Fibroblast of the conjunctiva (primary cell): ENCODE measurements at regions not wholly inside any gene's neighbourhood (a gene's known extent, or its start where the extent isn't known, plus 50 kb on each side); places are given as distances from the start of the nearest gene placed in this dataset.

Experiments used
- DNase-seq: peaks from one replicate; pipeline ENCODE4 v3.0.0-alpha.2; 2010; ENCODE audit warnings: low read depth

DNA sequence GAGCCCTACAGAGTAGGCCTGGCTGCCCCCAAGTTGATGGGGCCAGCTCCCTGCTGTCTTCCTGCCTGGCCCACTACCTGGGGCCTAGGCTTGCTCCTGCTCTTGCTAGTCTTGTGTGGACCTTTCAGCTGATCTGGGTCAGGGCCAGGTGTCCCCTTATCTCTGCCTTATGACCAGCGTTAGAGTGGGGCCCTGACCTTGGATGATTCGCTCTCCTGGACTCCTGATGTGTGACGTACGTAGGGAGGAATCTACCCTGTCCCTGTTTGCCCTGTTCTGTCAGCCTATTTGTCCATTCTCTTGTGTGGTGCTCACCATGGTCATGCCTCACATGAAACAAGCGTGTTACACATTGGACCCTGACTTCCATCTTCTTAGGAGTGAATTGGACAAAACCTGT lies 571.8 kb downstream of the QKI start:
- no peak for DNase-seq

DNA sequence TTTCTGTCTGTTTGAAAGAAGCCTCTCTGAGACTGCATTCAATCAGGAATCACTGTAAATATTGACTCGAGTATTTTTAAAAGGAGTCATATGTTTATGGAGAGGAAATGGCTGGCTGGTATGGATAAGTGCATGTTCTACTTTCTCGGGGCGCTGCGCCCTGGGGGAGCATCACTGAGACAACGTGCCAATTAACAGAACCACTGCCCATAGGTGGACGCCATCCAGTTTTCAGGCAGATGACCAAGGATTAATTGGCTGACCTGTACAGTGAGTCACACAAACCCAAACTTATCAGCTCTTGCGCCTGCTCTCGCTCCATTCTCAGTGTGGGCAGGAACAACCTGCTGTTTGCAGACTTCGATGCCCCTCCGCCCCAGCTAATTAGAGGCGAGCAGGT lies 571.2 kb downstream of the QKI start:
- no peak for DNase-seq

DNA sequence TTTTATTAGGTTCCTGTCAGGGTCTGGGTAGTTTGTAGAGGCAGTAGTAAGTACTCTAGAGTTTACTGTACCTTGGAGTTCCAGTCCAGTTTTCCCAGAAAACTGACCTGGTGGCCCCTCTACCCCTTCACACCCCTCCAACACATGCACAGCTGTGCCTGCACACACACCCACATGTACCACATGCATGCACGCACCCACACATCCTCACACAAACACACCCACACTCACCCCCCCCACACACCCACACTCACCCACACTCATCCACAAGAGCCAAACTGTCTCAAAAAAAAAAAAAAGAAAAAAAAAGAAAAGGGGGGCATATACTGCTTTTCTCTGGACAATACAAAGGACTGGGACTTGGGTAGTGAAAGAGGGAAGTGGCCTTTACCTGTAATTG lies 570.5 kb downstream of the QKI start:
- DNase-seq, result no peak

DNA sequence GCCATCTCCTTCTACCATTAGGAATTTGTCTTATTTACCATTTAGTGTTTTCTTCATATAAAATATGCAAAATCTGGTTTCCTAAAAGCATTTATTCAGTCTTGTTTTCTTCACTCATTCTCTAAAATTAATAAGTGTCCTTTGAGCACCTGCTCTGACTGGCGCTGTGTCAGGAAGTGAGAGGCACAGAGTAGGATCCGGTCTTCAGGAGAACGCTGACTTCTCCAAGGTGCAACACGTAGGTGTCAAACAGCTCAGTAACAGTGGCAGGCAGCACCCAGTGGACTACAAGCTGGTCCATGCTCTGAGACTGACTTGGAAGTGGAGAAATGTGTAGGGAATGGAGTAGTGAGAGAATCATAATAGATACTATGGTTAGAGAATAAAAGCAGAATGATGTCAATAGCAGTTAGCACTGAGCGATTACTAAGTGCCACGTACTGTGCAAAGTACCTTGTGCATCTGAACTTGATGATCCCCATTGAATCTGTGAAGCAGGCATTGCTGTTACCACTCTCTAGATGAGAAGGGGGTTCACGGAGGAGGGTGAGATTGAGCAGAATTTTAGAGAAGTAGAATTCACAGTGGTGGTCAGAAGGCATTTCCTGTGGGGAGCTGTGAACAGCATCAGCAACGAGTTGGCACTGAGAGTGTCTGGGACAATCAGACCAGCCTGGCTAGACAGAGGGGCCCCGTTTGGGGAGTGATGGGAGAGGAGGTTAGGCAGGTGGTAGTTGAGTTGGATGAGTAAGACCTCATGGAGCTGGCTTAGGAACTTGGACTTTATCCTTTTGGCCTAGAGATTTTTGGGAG lies 569.8 kb downstream of the QKI start:
- no peak for DNase-seq

DNA sequence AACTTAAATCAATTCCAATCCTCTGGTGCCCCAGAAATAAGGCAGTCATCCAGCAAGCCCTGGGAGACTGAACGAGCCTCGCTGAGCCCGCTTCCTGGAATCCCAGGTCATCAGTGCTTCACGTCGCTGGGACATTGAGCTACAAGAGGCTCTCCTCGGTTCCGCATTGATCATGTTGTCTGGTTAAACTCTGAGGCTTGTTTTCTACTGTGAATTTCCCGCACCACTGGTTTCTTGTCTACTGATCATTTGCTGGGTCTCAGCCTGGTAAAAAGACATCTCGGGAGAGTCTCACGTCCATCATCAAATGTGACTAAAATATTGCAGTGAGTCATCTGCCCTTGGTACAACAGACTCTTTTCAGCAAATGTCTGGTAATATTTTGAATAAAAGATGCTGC lies 569.2 kb downstream of the QKI start:
- DNase-seq, result no peak

DNA sequence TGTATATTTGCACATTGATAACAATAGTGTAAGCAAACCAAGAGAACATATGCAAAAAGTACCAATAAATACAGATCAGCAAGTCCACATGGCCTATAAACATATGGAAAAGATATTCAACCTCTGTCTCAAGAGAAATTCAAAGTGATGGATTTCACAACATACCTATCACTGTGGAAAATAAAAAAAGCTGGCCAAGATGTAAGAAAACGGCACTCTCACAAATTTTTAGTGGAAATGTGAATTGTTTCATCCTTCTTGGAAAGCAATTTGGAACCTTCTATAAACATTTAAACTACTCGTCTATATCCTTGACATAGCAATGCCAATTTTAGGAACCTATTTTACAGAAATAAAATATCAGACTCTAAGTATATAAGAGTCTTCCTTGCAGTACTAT lies 559.8 kb downstream of the QKI start:
- no peak for DNase-seq

DNA sequence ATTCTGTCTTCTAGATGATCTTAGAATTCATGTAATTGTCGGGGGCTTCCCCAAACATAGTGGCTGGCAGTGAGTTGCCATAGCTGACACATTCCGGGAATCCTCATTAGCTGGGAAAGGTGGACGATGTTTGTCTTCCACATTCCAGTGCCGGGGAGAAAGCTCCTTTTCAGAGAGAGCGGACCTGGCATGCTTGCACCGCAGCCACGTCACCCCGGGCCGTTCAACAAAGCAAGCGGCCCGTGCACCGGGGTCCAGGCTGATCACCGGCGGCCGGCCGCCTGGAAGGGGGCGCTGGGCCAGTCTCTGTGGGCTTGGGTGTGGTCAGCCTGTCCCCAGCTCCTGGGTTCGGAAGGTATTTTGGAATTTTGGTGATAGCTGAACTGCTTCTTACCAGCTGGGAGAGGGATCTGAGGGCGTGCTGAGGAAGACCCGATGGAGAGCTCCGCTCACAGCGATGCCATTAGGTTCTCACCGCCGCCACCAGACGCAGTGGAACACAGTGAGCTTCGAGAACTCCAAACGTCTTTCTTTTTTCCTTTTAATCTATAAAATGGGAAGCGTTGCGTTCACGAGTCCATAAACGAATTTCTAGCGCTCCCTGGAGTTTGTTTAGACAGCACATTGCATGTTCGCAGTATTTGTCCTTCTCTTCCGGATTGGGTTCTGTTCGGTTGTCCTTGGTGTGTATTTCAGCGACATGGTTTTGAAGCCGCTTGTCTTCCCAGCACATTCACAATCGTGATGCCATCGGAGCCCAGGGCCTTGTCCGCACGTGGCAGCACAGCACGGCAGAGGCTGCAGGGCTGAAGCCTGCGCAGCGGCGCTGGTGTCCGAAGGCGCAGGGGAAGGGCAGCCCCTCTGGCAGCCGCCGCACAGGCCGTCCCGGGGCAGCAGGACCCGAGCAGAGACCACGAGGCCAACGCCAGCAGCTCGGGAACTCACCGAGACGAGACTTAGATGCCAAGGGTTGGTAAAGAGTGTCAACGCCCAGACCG lies 557.6 kb downstream of the QKI start:
- DNase-seq, result no peak

DNA sequence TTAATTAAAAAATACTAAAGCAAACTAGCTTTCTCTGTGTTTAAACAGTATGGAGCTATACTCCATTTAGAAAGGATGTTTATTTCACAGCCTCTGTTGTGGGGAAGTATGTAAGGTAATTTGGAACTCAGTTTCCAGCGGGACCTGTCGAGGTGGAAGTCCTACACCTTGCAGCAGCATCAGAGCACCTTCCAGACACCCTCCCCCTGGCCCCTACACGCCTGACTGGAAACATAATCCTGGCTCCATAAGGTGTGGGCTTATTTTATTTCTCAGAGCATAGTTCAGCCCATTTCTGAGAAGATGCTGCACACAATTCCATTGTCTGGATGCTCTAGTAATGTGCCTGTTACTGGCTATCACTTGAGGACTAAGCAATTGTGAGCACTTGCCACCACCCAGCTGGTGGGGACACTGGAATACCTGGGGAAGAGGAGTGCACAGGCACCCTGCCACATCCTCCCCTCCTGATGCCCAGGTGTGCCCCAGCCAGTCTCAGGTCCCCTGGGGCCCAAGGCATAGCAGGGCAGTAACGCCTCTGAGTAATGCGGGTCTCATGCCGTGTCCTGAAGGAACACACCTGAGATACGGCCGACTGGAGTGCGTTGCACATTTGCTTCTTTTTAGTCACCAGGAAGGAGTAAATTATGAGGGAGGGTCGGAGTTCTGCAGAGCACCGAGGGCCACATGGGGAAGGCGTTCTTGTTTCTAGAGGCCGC lies 556.5 kb downstream of the QKI start:
- no peak for DNase-seq

DNA sequence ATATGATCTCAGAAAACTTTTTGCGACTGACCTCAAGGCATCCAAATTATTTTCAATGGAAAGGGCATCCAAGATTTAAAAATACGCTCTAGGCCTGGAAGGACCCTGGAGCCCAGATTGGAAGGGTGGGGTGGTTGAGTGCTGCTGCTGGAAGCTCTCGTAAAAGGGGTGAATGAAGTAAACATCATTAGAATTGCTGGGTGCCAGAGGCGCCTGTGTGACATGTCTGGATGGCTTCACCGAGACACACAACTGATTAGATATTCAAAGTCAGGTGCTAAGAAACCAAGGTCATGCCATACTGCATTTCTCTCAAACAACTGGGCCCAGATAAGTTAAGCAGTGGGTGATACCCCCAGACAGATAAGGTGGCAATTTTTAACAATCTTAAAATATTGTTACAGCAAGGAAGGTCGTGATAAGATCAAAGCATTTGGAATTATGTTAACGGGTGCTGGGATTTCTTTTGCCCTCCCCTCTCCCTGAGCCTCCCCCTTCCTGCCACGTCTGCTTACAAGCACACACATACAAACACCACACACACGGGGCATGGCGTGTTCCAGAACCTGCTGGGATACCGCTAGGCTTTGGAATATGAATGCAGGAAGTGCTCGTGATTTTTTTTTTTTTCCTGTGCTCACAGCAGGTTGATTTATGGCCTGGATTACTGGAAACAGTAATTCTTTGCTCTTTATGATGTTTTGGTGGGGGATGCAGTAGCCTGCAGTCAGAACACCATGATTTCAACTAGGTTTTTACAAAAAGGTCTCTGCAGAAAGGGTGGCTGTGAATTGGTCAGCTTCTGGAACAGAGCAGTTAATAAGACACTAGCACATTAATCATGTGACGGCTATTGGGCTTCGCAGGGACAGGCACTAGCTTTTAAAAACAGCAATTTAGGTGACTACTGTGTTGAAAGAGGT lies 551.2 kb downstream of the QKI start:
- no peak for DNase-seq

DNA sequence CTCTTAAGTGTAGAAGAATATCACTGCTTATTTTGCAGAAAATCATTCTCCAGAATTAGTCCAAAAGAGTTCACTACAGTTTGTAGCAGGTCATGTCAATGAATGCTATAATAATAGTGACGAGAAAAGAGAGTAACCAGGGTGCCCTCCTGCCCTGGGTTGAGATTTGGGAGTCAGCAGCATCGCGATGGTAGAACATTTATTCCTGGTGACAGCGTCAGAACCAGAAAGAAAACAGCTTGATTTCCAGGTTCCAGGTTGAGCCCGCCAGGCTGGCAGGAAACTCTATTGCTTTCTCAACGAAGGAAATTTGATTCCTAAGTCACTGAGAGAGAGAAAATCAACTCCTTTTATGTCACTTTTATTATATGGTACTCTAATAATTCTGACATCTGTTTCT lies 550.3 kb downstream of the QKI start:
- no peak for DNase-seq

DNA sequence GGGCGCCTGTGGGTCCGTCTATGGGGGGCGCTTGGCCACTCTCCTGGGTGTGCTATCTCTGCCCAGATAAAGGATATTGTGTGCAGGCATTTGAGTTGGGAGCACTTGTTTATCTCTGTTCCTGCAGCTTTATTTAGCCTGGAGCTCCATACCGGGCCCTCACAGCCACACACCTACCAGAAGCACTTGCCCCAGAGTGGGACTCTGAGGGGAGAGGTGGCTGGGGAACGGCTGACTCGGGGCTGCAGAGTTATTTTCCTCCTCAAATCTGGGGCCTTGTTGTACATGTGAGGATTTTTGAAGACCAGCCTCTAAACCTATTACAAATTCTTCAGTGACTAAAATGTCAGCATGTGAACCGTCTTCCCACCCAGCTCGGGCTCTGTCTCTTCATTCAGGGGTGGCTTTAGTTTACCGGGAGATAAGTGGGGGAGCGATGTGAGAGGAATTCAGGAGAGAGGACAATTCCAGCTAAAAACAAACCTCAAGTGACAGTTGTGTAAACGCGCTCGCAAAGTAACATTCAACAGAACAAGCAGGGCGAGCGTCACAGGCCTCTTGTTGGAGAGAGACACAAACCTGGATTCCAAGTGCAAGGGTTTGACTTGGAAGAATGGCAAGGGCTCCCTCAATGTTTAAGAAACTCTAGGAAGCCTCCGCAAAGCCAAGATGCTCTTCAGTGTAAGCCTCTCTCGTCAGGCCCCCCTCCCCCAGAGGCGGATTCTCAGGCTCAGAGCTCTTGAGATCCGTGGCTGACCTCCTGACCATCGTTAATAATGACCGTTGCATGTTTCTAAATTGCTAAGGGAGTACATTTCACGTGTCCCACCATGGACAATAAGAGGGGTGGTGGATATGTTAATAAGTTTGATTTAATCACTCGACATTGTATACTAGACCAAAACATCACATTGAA lies 548.9 kb downstream of the QKI start:
- no peak for DNase-seq

DNA sequence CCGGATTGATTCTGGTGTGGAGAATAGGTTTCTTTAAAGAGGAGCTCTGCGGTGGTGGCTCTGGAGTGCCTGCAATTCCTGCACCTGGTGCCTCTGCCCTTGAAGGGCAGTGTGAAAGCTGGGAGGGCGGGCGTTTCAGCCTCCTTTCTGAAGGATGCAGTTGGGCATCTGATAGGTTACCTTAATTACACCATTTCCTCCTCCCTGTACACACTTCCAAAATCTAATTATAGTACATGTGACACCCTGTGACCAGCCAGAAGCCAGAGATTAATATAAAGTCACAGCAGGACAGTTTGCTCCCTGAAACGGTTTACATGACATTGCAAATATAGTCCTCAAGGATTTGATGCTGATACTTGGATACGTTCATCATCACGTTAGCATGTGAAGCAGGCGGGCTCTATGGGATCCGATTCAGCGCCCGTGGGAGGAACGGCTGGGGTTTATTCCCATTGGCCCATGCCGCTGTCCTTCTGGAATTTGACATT lies 548.2 kb downstream of the QKI start:
- no peak for DNase-seq

DNA sequence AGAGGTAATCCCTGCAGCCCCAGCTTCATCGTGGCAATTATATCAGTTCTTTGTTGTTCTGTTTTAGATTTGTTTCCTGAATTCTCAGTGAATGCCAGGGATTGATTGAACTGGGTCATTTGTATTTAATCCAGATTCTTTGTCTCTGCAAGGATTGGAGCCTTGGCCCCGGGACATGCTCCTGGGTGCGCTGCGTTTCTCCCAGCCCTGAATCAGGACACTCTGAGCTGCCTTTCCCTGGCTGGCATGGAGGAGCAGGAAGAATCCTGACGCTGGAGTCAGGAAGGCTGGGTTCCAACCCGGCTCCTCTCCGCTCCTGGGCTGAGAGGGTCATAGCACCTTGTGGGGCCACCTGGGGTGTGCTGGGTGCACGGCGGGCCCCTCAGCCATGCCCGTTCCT lies 545.6 kb downstream of the QKI start:
- DNase-seq, result no peak

DNA sequence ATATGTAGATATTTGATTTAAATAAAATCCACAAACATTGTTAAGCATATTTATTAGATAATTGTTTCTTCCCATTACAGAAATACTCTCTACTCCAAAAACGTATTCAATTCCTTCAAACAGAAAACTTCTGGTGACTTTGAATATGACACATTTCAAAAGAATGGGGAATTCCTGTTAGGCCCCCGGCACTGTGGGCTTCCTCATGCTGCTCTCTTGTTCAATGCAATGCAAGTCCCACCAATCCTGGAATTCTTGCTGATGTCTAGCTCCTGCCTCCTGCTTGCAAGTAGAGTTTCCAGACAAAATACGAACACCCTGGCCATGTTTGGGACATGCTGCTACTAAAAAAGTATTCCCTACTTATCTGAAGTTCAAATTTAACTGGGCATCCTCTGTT lies 544.1 kb downstream of the QKI start:
- no peak for DNase-seq

DNA sequence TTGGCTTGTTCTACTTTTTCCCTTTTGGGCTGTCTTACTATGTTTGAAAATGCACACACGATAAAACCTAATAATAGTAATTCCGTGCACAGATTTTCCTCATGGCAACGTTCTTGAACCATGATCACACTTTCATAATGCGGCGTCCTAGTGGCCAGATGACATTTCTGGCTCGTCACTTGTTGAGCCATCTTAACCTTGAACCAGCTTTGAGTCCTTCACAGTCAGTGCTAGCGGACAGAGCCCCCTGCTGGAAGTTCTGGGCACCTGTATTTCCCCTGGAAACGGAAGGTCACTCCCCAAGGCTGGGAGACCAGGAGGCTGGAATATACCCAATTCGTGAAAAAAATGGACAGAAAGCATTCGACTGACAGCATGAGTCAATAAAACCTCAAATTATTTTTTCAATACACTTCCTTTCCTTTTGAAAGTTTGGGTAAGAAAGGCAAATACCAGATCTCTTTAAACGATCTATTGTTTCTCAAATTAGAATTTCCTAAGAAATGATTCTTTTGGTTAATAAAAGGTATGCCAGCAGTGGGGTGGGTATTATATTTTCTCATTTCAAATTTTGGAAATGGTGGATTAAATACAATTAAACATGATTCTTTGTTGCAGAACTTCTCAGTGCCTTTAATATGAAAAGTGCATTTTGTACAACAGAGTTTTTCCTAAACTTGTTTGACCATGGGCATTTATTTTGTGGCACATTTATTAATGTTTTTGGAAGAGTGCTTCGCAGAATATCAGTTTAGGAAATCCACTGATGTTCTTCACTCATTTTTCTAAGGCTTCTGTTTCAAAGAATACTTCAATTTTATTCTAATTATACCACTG lies 542.3 kb downstream of the QKI start:
- peak; percentile 65 for DNase-seq

DNA sequence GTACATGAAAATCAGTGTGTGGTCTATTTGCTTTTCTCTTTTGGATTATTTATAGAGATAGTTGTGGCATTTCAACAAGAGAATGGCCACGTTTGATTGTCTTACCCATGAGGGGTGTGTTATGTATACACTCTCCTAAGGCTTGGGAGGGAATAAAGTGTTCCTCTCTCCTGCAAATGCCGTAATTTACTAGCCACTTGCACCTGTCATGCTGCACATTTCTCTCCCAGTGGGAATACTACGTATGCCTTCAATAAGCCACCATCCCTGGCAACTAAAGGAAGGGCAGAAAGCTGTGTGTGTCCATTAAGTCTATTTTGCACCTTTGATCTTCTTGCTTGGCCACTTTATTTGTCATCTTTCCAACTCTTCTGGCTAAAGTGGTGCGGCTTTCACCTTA lies 541.2 kb downstream of the QKI start:
- DNase-seq, result no peak

DNA sequence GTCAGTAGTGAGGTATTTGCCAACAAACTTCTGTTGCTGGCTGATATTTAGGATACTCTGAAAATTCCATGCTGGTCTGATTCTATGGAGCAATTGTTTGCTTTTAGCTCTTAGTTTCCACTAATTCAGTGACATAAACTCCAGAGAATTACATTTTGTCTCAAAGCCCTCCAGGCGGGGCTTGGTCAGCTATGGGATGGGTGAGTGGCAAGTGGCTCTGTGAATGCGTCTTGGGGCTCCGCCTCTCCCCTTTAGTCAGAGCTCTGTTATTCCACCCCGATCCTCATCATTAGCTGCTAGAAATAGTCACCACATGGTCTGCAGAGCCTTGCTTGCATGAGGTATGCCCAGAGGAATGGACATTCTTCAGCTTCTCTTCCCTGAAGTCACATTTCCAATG lies 540.6 kb downstream of the QKI start:
- peak; percentile 10 for DNase-seq

DNA sequence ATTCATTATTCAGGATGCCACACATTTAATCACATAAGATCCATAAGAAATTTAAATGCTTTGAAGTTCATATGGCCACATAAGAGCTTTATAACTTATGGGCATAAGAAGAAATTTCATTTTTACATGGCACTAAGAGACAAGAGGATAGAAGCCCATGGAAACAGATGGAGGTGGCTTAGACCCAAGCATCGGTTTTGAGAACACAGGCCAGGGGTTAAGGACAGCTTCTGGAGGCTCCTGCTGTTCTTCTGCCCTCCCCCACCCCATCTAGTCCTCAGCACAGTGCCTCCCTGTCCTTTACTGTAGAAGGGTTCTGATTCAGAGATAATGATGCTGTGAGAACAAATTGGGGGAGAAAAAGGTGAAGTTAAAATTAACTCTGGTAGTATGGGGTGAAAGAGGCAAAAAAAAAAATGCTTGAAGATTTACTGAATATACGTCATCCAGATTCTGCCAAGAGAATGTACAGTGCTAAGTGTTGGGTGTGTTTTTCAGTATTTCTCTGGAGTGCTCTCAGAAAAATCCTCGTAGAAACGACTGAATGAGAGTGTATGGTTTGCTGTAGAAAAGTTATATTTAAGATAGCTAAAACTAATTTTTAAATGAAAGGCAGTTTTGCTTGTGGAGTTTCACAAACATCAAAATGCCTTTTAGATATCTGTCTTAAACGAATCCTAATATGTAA lies 539.7 kb downstream of the QKI start:
- DNase-seq, result no peak

DNA sequence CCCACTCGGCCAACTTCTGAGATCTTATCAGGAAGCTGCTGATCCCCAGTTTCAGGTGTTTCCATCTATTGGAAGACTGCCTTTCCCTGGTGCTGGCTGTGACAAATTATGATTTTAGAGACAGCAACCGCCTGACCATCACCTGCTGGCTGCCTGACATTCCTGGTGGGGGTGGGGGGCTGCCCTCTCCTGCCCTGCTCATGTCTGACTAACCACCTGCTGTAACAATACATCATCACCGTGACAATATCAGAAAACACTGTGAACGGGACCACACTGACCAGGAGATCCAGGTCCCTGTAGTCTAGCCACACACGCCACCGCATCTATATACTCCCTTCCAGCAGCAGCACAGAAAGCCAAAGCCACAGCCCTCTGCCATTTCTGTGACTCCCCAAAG lies 537.5 kb downstream of the QKI start:
- DNase-seq, result no peak
